ENCODE measurements at regions not wholly inside any gene's neighbourhood (a gene's known extent, or its start where the extent isn't known, plus 50 kb on each side); places are given as distances from the start of the nearest gene placed in this dataset.

DNA sequence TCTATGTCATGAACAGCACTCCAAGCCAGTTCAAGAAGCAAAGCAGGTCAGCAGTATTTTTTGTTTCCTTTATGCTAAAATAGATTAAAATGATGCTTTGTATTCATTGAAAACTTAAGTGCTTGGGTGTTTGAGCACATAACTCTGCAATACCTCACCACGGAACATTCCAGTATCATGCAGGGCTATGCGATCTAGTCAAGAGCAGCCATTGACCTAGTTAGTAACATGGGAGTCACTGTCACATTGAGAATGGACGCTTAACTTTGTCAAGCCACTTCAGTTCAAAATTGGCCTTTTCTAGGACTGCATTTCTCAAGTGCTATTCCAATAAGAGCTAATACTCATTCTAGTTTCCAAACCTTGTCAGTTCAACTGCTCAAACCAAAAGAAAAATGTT is 160.1 kb upstream of the FSTL5 start:
- no peak for DNase-seq

DNA sequence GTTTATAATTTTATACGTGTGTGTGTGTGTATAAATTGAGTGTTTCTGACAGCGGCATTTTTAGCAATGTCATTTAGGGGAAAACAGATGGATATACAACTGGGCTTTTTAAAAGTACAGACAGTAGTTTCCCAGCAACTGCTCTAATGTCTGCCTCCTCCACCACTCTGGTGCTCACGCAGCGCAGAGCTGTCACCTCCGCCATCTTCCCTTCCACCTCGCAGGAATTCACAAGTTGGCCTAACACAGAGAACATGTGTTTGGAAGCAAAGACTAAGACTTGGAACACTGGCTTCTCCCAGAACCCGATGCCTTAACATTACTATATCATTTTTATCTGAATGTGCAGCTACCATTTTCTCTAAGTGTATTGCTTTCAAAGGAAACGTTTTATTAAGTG is 158.3 kb upstream of the FSTL5 start:
- no peak for DNase-seq

DNA sequence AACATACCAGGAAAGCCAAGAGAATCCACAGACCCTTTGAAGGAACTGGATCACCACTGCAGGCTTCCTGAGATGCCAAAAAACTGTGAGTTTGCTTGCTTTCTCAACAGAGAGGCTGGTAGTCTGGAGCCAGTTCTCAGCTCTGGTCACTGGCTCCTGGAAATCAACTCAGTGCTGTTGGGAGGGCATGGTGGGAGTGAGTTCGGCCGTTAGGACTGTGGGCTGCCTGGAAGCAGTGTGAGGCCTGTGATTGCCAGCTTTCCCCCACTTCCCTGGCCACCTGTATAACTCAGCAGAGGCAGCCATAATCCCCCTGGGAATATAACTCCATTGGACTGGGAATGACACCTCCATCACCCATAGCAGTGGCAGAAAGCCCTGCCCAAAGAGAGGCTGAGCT is 122.0 kb upstream of the FSTL5 start:
- no peak for DNase-seq

DNA sequence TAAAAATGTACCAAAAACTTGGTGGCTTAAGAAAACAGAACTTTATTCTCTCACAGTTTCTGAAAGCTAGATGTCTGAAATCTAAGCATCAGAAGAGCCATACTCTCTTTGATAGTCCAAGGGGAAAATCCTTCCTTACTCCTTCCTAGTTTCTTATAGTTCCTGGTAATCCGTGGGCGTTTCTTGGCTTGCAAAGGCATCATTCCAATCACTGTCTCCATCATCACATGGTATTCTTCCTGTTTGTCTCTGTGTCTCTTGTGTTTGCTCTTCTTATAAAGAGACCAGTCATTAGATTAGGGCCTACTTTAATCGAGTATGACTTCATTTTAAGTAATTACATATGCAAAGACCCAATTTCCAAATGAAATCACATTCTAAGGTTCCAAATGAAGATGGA is 118.9 kb upstream of the FSTL5 start:
- no peak for DNase-seq

DNA sequence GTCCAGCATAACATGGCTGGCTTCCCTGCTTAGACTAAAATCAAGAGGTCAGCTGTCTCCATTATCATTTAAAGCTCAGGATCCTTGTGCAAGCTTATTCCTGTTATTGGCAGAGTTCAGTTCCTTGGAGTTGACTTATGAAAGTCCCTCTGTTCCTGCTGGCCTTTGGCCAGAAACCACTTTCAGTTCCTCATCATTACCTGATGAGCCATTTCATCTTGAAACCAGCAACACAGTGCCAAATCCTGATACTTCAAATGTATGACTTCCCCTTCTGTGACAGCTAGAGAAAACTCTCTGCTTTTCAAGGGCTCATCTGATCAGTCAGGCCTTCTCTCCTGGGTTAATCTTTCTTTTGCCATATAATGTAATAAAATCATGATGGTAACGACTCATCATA is 110.6 kb upstream of the FSTL5 start:
- no peak for DNase-seq

DNA sequence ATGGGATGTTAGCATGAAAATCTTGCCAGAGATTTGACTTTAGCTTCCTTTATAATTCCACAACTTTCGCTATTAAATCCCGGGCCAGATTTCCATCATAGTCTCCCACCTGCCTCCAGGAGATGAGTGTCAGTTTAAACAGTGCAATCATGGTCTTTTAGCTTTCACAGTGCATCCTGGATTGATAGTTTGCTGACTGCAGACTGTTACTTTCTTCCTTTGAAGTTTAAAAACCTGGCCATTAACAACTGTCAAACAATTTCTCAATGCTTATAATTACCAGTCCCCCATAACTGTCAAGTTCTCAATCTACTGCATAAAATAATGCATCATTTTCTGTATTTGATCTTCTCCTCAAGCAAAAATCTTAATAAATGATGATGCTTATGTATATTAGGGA is 108.4 kb upstream of the FSTL5 start:
- no peak for DNase-seq

DNA sequence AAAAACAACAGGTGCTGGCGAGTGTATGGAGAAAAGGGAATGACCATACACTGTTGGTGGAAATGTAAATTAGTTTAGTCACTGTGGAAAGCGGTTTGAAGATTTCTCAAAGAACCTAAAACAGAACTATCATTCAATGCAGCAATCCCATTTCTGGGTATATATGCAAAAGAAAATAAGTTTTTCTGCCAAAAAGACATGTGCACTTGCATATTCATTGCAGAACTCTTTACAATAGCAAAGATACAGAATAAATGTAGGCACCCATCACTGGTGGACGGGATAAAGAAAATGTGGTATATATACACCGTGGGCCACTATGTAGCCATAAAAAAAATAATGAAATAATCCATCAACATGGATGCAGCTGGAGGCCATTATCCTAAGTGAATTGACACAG is 105.1 kb upstream of the FSTL5 start:
- no peak for DNase-seq

DNA sequence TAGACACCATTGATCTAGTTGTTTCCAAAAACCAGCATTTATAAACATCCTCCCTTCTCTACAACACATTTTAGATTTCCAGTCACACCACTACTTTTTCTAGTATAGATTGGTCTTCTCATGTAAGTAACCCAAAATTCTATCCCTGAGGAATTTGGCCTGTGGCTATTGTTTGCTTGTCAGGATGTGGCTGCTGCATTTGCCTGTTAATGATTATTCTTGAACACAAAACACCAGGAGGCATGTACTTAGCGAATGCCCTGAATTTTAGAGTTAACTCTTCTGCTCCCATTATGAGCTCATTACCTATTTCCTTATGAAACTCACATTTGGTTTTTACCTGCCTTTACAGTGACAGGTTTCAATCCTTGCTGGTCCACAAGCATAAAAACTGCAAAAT is 102.0 kb upstream of the FSTL5 start:
- DNase-seq = no peak

DNA sequence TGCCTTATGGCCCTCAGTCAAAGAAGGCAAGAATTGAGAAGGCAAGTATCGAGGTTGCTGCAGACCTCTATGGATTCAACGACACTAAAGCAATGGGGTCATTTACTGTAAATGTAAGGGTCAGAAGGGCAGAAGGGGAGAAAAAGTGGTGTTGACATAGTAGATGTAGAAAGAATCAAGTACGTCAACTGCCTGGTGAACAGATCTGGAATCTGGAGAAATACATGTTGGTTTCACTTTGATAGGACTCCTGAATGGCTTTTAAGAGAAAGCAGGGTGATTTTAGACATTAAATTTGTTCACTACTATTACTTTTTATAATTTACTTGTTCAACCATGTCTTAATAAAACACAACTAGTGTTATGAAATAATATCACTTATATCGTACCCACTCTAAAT is 81.3 kb upstream of the FSTL5 start:
- DNase-seq = no peak

DNA sequence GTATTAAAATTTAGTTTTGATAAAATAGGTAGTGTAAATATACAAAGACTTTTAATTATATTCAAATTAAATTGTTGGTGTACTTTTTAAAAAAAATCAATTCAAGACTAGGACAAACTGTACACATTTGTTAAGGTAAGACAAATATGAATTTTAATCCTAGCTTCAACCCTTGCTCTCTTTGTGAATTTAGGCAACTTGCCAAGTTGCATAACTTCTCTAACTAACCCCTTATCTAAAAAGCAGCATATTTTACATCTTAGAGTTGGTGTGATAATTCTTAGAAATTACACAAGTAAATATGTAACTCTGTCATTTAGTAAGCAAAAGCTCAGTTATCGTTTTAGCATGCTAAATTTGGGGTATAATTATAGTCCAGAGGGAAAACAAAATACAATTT is 78.1 kb upstream of the FSTL5 start:
- no peak for DNase-seq

DNA sequence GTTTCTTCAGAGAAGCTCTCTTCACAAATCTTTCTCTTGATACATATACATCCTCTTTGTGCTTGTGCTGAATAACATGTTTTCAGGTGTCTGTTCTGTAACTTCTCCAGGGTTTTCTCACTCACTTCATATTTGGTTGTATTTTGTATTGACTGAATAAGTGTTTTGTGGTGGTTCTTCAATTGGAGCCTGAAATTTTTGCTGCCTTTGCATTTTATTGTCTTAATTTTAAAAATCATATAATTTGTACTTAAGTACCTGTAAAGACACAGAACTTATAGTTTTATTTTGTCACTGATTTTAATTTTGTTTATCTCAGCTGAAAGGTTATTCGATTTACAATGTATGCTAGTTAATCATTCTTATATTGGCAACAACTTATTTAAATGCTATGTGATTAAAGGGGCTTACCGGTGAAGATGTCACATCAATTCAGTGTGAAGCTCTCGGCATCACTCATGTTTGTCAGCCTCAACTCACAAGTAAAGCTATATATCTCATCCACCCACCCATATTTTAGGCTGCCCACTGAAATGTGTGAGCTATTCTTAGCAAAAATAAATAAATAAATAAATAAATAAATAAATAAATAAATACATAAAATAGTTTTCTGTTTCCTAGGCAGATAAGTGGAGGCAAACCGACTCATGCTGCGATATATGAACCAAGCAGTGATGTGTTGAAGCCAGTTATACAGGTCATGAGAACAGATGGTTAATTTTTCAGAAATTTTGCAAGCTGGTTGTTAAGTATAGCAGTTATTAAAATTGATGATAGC is 76.4 kb upstream of the FSTL5 start:
- no peak for DNase-seq

DNA sequence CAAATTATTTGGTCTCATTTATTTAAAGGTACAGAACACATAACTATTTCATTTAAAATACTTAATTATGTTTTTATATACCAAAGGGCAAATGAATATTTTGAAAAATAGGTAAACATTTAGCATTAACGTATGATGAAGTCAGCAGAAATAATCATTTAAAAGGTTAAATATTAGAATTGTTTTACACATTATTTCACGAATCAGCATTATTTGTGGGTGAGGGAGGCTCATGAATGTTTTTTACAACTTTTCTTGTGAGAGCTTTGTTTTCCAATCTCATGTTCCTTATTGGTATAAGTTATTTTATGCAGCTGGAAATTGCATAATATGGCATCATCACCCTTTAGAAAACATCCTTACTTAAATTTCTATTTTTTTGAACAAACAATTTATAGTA is 73.9 kb upstream of the FSTL5 start:
- no peak for DNase-seq

DNA sequence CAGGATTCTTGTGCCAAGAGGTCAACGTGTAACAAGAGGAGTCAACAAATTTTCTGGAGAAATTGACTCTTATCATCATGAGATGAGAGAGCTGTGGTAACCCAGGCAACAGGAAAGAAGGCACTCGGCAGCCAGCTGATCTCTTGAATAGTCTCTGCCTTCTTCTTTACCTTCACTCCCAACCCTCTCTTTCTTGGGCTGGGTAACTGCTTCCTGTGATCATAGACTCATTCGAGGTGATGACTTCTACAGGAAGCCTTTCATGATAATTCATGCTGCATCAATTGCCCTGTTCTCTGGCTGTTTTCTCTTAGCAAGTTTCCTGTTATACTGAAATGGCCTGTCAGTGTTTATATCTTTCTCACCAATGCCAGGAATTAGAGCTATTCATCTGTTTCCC is 70.8 kb upstream of the FSTL5 start:
- DNase-seq = no peak

DNA sequence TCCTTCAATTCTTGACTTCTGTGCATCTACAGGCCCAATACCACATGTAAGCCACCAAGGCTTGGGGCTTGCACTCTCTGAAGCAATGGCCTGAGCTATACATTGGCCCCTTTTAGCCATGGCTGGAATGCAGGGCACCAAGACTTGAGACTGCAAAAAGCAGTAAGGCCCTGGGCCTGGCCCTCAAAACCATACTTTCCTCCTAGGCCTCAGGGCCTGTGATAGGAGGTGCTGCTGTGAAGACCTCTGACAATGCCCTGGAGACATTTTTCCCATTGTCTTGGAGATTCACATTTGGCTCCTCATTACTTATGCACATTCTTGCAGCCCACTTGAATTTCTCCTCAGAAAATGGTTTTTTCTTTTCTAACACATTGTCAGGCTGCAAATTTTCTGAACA is 68.5 kb upstream of the FSTL5 start:
- DNase-seq = no peak

DNA sequence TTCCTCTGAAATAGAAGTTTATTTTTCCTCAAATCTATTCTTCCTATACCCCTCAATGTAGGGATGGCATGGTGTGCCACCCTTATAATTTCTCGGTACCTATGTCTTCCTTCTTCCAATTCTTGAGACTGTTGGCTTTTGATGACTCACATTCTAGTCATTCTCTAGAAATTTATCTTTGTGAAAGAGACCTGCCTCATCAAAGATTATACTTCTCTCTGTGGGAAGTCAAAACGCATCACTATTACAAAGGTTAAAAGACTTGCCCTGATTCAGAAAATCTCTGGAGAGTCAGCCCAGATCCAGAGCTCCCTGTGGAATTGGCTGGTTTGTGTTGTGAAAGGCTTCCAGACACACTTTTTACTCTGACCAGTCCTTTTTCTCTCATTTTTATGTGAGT is 65.9 kb upstream of the FSTL5 start:
- no peak for DNase-seq

DNA sequence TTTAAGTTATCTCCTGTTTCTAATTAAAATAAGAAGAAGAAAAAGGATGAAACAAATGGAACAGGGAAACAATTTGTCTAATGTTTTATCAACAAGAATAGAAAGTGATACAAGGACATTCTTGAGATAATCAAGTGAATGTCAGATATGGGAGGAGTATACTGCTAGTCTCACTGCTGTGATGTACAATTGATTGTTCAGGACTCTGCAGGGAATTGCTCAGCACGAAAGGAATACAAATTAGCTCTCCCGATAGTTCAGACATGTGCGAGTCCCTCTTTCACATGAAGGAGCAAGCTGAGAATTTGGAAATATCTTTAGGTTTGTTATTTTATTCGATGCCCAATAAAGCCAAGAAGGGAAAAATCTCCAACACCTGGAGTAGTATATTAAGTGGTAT is 57.3 kb upstream of the FSTL5 start:
- DNase-seq = no peak
